H1 (cell line): ENCODE measurements at regions not wholly inside any gene's neighbourhood (a gene's known extent, or its start where the extent isn't known, plus 50 kb on each side); places are given as distances from the start of the nearest gene placed in this dataset.

ENCODE experiments used
- CREB1 ChIP-seq: IDR thresholded peaks from 2 replicates; pipeline ENCODE4 v1.6.1; 2012; ENCODE audit warnings: inconsistent platforms
- CTCF ChIP-seq, 3 experiments: IDR thresholded peaks; 1 replicate in 2 of 3; 2 replicates in 1 of 3; pipeline versions ENCODE4 v1.5.1 to v1.6.1; 2011; ENCODE audit warnings: low read length in 3 of 3, mild to moderate bottlenecking in 3 of 3, inconsistent platforms in 2 of 3, low read depth in 1 of 3, moderate library complexity in 1 of 3; ENCODE audit not compliant: insufficient read depth in 1 of 3; ENCODE audit errors: control extremely low read depth in 1 of 3
- EGR1 ChIP-seq: IDR thresholded peaks from 2 replicates; pipeline ENCODE4 v1.6.1; 2011; ENCODE audit warnings: low read depth, low read length, borderline replicate concordance
- EZH2 ChIP-seq: fragments of 200-600 bp; sonication (generic); IDR thresholded peaks from 2 replicates; pipeline ENCODE4 v1.7.1; 2012; ENCODE audit warnings: low read depth, mild to moderate bottlenecking, moderate library complexity, low read length, inconsistent platforms; ENCODE audit not compliant: severe bottlenecking
- FOSL1 ChIP-seq: IDR thresholded peaks from 2 replicates; pipeline ENCODE4 v1.6.1; 2011; ENCODE audit warnings: mild to moderate bottlenecking, low read depth, low read length, moderate library complexity; ENCODE audit not compliant: insufficient read depth
- KDM4A ChIP-seq: IDR thresholded peaks from one replicate; pipeline ENCODE4 v1.7.1; 2012; ENCODE audit warnings: low read depth, mild to moderate bottlenecking, moderate library complexity, low read length, inconsistent platforms; ENCODE audit not compliant: severe bottlenecking
- POLR2A ChIP-seq, 2 experiments: IDR thresholded peaks; 1 replicate in 1 of 2; 2 replicates in 1 of 2; pipeline ENCODE4 v1.6.1; 2011; ENCODE audit warnings: low read depth in 2 of 2, low read length in 2 of 2, mild to moderate bottlenecking in 2 of 2; ENCODE audit errors: control extremely low read depth in 1 of 2
- POLR2AphosphoS5 ChIP-seq: IDR thresholded peaks from 2 replicates; pipeline ENCODE4 v1.6.1; 2011; ENCODE audit warnings: low read depth, low read length
- SAP30 ChIP-seq: fragments of 300-600 bp; sonication (generic); IDR thresholded peaks from 2 replicates; pipeline ENCODE4 v1.7.1; 2012; ENCODE audit warnings: low read length, moderate library complexity, mild to moderate bottlenecking, inconsistent platforms; ENCODE audit not compliant: insufficient read depth, insufficient replicate concordance
- SP1 ChIP-seq: IDR thresholded peaks from 2 replicates; pipeline ENCODE4 v1.6.1; 2011; ENCODE audit warnings: low read depth, low read length
- TCF12 ChIP-seq: IDR thresholded peaks from 2 replicates; pipeline ENCODE4 v1.6.1; 2011; ENCODE audit warnings: low read depth, mild to moderate bottlenecking, low read length
- TEAD4 ChIP-seq: IDR thresholded peaks from 2 replicates; pipeline ENCODE4 v1.6.1; 2012; ENCODE audit warnings: low read depth, low read length, inconsistent platforms, mixed read lengths
- TF ChIP-seq, protein P1 (sequence below): IDR thresholded peaks from 2 replicates; pipeline ENCODE4 v1.6.1; 2011; ENCODE audit warnings: low read length, improper control_type of control experiment
- TF ChIP-seq, protein P2 (sequence below): IDR thresholded peaks from 2 replicates; pipeline ENCODE4 v1.6.1; 2012; ENCODE audit warnings: inconsistent platforms

- TF ChIP-seq CREB1: no peak
- TF ChIP-seq, protein P1, sequence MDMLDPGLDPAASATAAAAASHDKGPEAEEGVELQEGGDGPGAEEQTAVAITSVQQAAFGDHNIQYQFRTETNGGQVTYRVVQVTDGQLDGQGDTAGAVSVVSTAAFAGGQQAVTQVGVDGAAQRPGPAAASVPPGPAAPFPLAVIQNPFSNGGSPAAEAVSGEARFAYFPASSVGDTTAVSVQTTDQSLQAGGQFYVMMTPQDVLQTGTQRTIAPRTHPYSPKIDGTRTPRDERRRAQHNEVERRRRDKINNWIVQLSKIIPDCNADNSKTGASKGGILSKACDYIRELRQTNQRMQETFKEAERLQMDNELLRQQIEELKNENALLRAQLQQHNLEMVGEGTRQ: no peak
- no peak for TF ChIP-seq CTCF (IDR thresholded peaks at IDR 0.05; ENCODE audit: control extremely low read depth in 1 of 3, insufficient read depth in 1 of 3, low read depth in 1 of 3, low read length in 3 of 3)
- TF ChIP-seq TCF12: no peak
- TF ChIP-seq EZH2: no peak
- no peak for TF ChIP-seq SP1
- no peak for TF ChIP-seq TEAD4
- TF ChIP-seq EGR1: no peak
- no peak for TF ChIP-seq POLR2AphosphoS5
- TF ChIP-seq, protein P2, sequence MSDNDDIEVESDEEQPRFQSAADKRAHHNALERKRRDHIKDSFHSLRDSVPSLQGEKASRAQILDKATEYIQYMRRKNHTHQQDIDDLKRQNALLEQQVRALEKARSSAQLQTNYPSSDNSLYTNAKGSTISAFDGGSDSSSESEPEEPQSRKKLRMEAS: no peak
- TF ChIP-seq SAP30: no peak
- TF ChIP-seq POLR2A (IDR thresholded peaks at IDR 0.05; ENCODE audit: control extremely low read depth in 1 of 2, low read depth in 2 of 2, low read length in 2 of 2): no peak
- no peak for TF ChIP-seq KDM4A
- no peak for TF ChIP-seq FOSL1
These were observed 642.9 kb upstream of the ADARB2 start for GRCh38 chr10:2380218-2380617.
